K562 (cell line): ENCODE measurements at regions not wholly inside any gene's neighbourhood (a gene's known extent, or its start where the extent isn't known, plus 50 kb on each side); places are given as distances from the start of the nearest gene placed in this dataset.
A peak's percentile ranks its signal among the peaks of the same experiment; 100 is the strongest.

Experiments used
- ATAC-seq: fragments of 200-7000 bp; cut with Tn5 transposase; 3 replicates; pipeline ENCODE4 v1.9.1; 2020; ENCODE audit warnings: moderate library complexity
- BruUV-seq: library from RNA; stranded (reverse); fragments of 400-500 nt; replicated peaks from 2 replicates; lab custom pipeline; 2021; lab: Mats Ljungman, UMichigan
- CTCF ChIA-PET: fragments of 300-600 bp; formaldehyde crosslinking; extraction: SDS; loops from one replicate; lab custom pipeline; 2021; ENCODE audit warnings: low intra/inter-chr PET ratio; lab: Yijun Ruan, JAX
- POLR2A ChIA-PET: fragments of 300-600, 350-650 bp; sonication (Branson Sonifier 250); formaldehyde crosslinking; extraction: SDS; loops from one replicate; lab custom pipeline; 2021; ENCODE audit warnings: antibody characterized with exemption, inconsistent platforms; lab: Yijun Ruan, JAX
- DNase-seq, 4 experiments: peaks; one replicate each; pipeline versions ENCODE4 v3.0.0 to v3.0.0-alpha.2; 2011 to 2018; ENCODE audit warnings: low spot score in 3 of 4, mixed read lengths in 3 of 4; ENCODE audit errors: extremely low read depth in 1 of 4
- FAIRE-seq: peaks from 2 replicates; lab custom pipeline; 2011; peaks lifted over from hg19 to GRCh38; lab: Jason Lieb, UNC
- H2AFZ ChIP-seq: 2 replicates; pipeline ENCODE4 v1.6.0; 2011; ENCODE audit warnings: low read depth, low read length, control low read depth, inconsistent platforms
- H3K27ac ChIP-seq: fragments of 200-600 bp; 3 replicates; pipeline ENCODE4 v1.8.0; 2011; ENCODE audit warnings: low read depth, mild to moderate bottlenecking, control low read depth, inconsistent platforms, low read length, moderate library complexity, mixed read lengths; ENCODE audit errors: extremely low read depth
- H3K27me3 ChIP-seq, 2 experiments: fragments of 300-600 bp in 1 of 2; 2 replicates in 1 of 2; 3 replicates in 1 of 2; pipeline versions ENCODE4 v1.6.0 to v1.8.0; 2011; ENCODE audit warnings: inconsistent platforms in 2 of 2, low read length in 2 of 2, mild to moderate bottlenecking in 1 of 2, mixed read lengths in 1 of 2, moderate library complexity in 1 of 2; ENCODE audit not compliant: control insufficient read depth in 2 of 2, insufficient read depth in 2 of 2
- H3K36me3 ChIP-seq: fragments of 300-600 bp; 3 replicates; pipeline ENCODE4 v1.8.0; 2011; ENCODE audit warnings: mild to moderate bottlenecking, low read length, inconsistent platforms; ENCODE audit not compliant: control insufficient read depth, insufficient read depth
- H3K4me1 ChIP-seq, 2 experiments: fragments of 200-600 bp in 1 of 2; replicated peaks in 1 of 2; 2 replicates in 1 of 2; 3 replicates in 1 of 2; pipeline versions ENCODE4 v1.5.1 to v1.8.0; 2011; ENCODE audit warnings: inconsistent platforms in 2 of 2, low read length in 2 of 2, mild to moderate bottlenecking in 1 of 2, mixed read lengths in 1 of 2, moderate library complexity in 1 of 2; ENCODE audit not compliant: control insufficient read depth in 2 of 2, insufficient read depth in 2 of 2
- H3K4me2 ChIP-seq: 2 replicates; pipeline ENCODE4 v1.6.1; 2011; ENCODE audit warnings: low read length, control low read depth, inconsistent platforms, mixed read lengths; ENCODE audit not compliant: insufficient read depth
- H3K4me3 ChIP-seq: fragments of 200-600 bp; sonication (generic), shearing (Covaris generic); 2 replicates; pipeline ENCODE4 v1.5.1; 2016; ENCODE audit warnings: control low read depth, inconsistent platforms
- H3K79me2 ChIP-seq: fragments of 200-600 bp; 3 replicates; pipeline ENCODE4 v1.8.0; 2011; ENCODE audit warnings: low read length, inconsistent platforms; ENCODE audit not compliant: control insufficient read depth, insufficient read depth
- H3K9ac ChIP-seq, 2 experiments: 2 replicates each; pipeline versions ENCODE4 v1.6.0 to v1.6.1; 2011; ENCODE audit warnings: low read depth in 2 of 2, low read length in 2 of 2, control low read depth in 1 of 2, inconsistent platforms in 1 of 2, mild to moderate bottlenecking in 1 of 2, mixed read lengths in 1 of 2; ENCODE audit not compliant: insufficient read depth in 1 of 2
- H3K9me1 ChIP-seq: one replicate; pipeline ENCODE4 v1.6.0; 2011; ENCODE audit warnings: inconsistent platforms, mild to moderate bottlenecking, low read length, moderate library complexity; ENCODE audit not compliant: control insufficient read depth, insufficient read depth
- H3K9me3 ChIP-seq: replicated peaks from 2 replicates; pipeline ENCODE4 v1.5.1; 2011; ENCODE audit warnings: low read depth, low read length, inconsistent platforms; ENCODE audit not compliant: control insufficient read depth, insufficient read depth
- H4K20me1 ChIP-seq: replicated peaks from 2 replicates; pipeline ENCODE4 v1.6.1; 2011; ENCODE audit warnings: low read length, inconsistent platforms, mixed read lengths; ENCODE audit not compliant: control insufficient read depth, insufficient read depth
- ARID3A ChIP-seq: IDR thresholded peaks from 2 replicates; pipeline ENCODE4 v1.6.1; 2012; ENCODE audit warnings: low read depth, low read length, improper control_type of control experiment, borderline replicate concordance
- ELK3 ChIP-seq: fragments of 450-650 bp; formaldehyde crosslinking; IDR thresholded peaks from 2 replicates; pipeline ENCODE4 v1.4.0; 2020; ENCODE audit warnings: mild to moderate bottlenecking
- GATAD2B ChIP-seq: fragments of 450-650 bp; IDR thresholded peaks from 2 replicates; pipeline ENCODE4 v1.6.1; 2017; ENCODE audit warnings: mild to moderate bottlenecking, borderline replicate concordance
- MED1 ChIP-seq: sonication (generic); formaldehyde crosslinking; IDR thresholded peaks from 2 replicates; pipeline ENCODE4 v1.8.1; 2023; ENCODE audit warnings: missing genetic modification reagents, borderline replicate concordance
- PHTF2 ChIP-seq: fragments of 250-450 bp; sonication (Bioruptor Pico); IDR thresholded peaks from 2 replicates; pipeline ENCODE4 v1.5.0; 2021; ENCODE audit warnings: mild to moderate bottlenecking
- PRDM10 ChIP-seq: fragments of 450-650 bp; IDR thresholded peaks from 2 replicates; pipeline ENCODE4 v1.6.1; 2018; ENCODE audit not compliant: partially characterized antibody
- RAD21 ChIP-seq, 2 experiments: fragments of 250-450 bp in 1 of 2; fragments of 450-650 bp in 1 of 2; sonication (Bioruptor Pico) in 1 of 2; formaldehyde crosslinking in 1 of 2; IDR thresholded peaks in 1 of 2; conservative IDR thresholded peaks in 1 of 2; 2 replicates each; pipeline versions ENCODE4 v1.4.0 to v1.8.0; 2020 to 2022; ENCODE audit warnings: mild to moderate bottlenecking in 2 of 2, moderate library complexity in 1 of 2
- RBM25 ChIP-seq: fragments of 200-400 bp; formaldehyde crosslinking; IDR thresholded peaks from 2 replicates; pipeline ENCODE4 v1.6.1; 2018; ENCODE audit warnings: low read length, low read depth, moderate library complexity; ENCODE audit not compliant: severe bottlenecking
- SRSF1 ChIP-seq: fragments of 200-400 bp; formaldehyde crosslinking; IDR thresholded peaks from 2 replicates; pipeline ENCODE4 v1.6.1; 2017; ENCODE audit warnings: mild to moderate bottlenecking, low read depth, low read length, moderate library complexity
- THAP12 ChIP-seq: fragments of 250-450 bp; sonication (Bioruptor Pico); IDR thresholded peaks from 2 replicates; pipeline ENCODE4 v1.9.0; 2021; ENCODE audit warnings: mild to moderate bottlenecking, inconsistent platforms
- ZNF197 ChIP-seq: fragments of 200-800 bp; sonication (Bioruptor generic); IDR thresholded peaks from 2 replicates; pipeline ENCODE4 v1.6.1; 2016; ENCODE audit warnings: low read depth, missing genetic modification characterization, missing compliant biosample characterization
- ZNF239 ChIP-seq: fragments of 250-450 bp; sonication (Bioruptor Pico); IDR thresholded peaks from 2 replicates; pipeline ENCODE4 v1.4.0; 2020; ENCODE audit warnings: mild to moderate bottlenecking
- ZNF436 ChIP-seq: fragments of 250-450, 450-650 bp; sonication (Bioruptor Pico); formaldehyde crosslinking; IDR thresholded peaks from 2 replicates; pipeline ENCODE4 v1.7.0; 2020; ENCODE audit warnings: mild to moderate bottlenecking
- WGBS: fragments of 100-300 bp; shearing (Covaris generic); methylation state at CpG from one replicate; pipeline ENCODE4 v1.1.6; 2016; ENCODE audit warnings: low coverage, mixed read lengths; ENCODE audit not compliant: insufficient coverage; ENCODE audit errors: missing lambda C conversion rate; 5-methylcytosine and 5-hydroxymethylcytosine counted together
- in situ Hi-C: fragments of 300-500 bp; cut with MboI; formaldehyde crosslinking; loops from 4 replicates; pipeline ENCODE4 v1.15.0; 2018; ENCODE audit warnings: inconsistent platforms, mixed read lengths
- intact Hi-C: fragments of 100-400 bp; cut with micrococcal nuclease; formaldehyde crosslinking; loops from 2 replicates; pipeline ENCODE4 v1.14.2; 2022

GRCh38 chr7:18295781-18296423 is 199.6 kb upstream of the HDAC9 start:
- H3K4me2 ChIP-seq: no peak overlapping the region
- H3K4me3 ChIP-seq: no peak overlapping the region
- H3K9me3 ChIP-seq: no peaks in the 10 kb centered on the region
- ChIA-PET CTCF (interaction anchor here (0.8 kb wide), 1 partner anchor 232 kb away, joined by 3 read pairs; no protein-coding TSS in a partner anchor), POLR2A (no interaction called here)
- no peaks in the 10 kb centered on the region for H3K79me2 ChIP-seq
- WGBS: 23% methylated on average over 3 of the region's 3 CpGs
- H3K36me3 ChIP-seq: no peaks in the 10 kb centered on the region
- peak; percentile 53; the same call in 2 of the 3 replicates for ATAC-seq
- H3K4me1 ChIP-seq: no peaks in the 10 kb centered on the region
- in situ Hi-C loops: no loop called here
- no peaks in the 10 kb centered on the region for H4K20me1 ChIP-seq
- no peak for DNase-seq
- H3K27me3 ChIP-seq: no peaks in the 10 kb centered on the region
- intact Hi-C loops: no loop called here
- BruUV-seq: no TSS peak
- no peak overlapping the region for H2AFZ ChIP-seq
- H3K9ac ChIP-seq: no peak overlapping the region
- FAIRE-seq: no peak
- H3K27ac ChIP-seq: no peak overlapping the region
- H3K9me1 ChIP-seq: no peaks in the 10 kb centered on the region
- no peak for TF ChIP-seq PHTF2 (CRISPR knock-in tag)
- TF ChIP-seq RAD21 (CRISPR knock-in tag; conservative IDR thresholded peaks at IDR 0.05 in 1 of 2, IDR thresholded peaks at IDR 0.05 in 1 of 2): peak in 1 of 2 experiments; percentile 32; a peak in 2 of 4 replicates
- TF ChIP-seq ZNF436 (CRISPR knock-in tag): no peak
- no peak for TF ChIP-seq THAP12 (CRISPR knock-in tag)
- TF ChIP-seq GATAD2B: no peak
- TF ChIP-seq SRSF1: no peak
- no peak for TF ChIP-seq ZNF197
- TF ChIP-seq ELK3: no peak
- TF ChIP-seq MED1: no peak
- no peak for TF ChIP-seq PRDM10
- peak; percentile 94 for TF ChIP-seq ZNF239 (CRISPR knock-in tag)
- TF ChIP-seq RBM25: peak; percentile 54
- no peak for TF ChIP-seq ARID3A
